HG03558 (cell line): ENCODE measurements at regions not wholly inside any gene's neighbourhood (a gene's known extent, or its start where the extent isn't known, plus 50 kb on each side); places are given as distances from the start of the nearest gene placed in this dataset.

Source experiments
- ATAC-seq: cut with Tn5 transposase; IDR thresholded peaks from one replicate; pipeline ENCODE4 v1.9.1; 2021; ENCODE audit warnings: moderate number of reproducible peaks; ENCODE audit not compliant: unreplicated experiment; ENCODE audit errors: extremely low read depth

GRCh38 chr18:65336411-65336810 lies 414.4 kb upstream of the CDH7 start:
- no peak for ATAC-seq

DNA sequence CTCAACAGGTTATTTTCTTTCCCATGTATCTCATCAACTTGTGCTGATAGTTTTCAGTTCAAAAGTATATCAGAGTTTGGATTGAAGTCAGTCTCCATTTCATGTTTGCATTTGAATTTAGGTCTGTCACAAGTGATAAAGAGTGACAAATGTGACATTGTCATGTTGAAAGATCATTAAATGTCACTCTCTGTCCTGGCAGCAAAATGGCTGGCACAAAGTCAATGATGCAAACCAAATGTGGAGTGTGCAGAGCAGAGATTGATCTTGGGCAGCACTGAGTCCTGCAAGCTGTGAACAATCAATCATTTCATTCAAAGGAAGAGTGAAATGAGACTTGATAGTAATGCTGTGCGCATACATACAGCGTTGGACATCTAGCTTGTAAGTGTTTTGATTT lies 421.8 kb upstream of the CDH7 start:
- no peak for ATAC-seq

DNA sequence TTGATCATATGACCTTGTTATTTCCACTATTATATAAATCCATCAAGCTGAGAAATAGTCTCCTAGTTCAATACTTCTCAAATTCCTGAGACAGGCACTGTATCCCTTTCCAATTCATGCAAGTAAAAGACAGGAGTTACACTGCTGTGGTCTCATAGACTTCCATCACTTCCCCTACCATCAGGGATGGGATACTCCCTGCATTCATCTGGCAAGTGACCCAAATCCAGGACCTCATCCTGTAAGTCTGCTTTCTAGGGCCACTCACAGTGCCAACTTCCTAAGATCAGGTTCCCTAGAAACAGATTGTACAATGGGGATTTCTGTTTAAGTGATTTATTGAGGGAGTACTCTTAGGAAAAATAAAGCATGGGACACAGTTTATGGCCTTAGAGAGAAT lies 424.0 kb upstream of the CDH7 start:
- ATAC-seq, result no peak

- no peak for ATAC-seq
These were observed 427.9 kb upstream of the CDH7 start for GRCh38 chr18:65322895-65323294.

- ATAC-seq, result no peak
These were observed 452.4 kb upstream of the CDH7 start for GRCh38 chr18:65298422-65298821.

- no peak for ATAC-seq
These were observed 461.9 kb upstream of the CDH7 start for GRCh38 chr18:65288908-65289307.

- ATAC-seq, result no peak
These were observed 463.2 kb upstream of the CDH7 start for GRCh38 chr18:65287652-65288051.

- no peak for ATAC-seq
These were observed 468.7 kb upstream of the CDH7 start for GRCh38 chr18:65282096-65282495.

GRCh38 chr18:65279668-65280305 lies 471.0 kb upstream of the CDH7 start:
- no peak for ATAC-seq

DNA sequence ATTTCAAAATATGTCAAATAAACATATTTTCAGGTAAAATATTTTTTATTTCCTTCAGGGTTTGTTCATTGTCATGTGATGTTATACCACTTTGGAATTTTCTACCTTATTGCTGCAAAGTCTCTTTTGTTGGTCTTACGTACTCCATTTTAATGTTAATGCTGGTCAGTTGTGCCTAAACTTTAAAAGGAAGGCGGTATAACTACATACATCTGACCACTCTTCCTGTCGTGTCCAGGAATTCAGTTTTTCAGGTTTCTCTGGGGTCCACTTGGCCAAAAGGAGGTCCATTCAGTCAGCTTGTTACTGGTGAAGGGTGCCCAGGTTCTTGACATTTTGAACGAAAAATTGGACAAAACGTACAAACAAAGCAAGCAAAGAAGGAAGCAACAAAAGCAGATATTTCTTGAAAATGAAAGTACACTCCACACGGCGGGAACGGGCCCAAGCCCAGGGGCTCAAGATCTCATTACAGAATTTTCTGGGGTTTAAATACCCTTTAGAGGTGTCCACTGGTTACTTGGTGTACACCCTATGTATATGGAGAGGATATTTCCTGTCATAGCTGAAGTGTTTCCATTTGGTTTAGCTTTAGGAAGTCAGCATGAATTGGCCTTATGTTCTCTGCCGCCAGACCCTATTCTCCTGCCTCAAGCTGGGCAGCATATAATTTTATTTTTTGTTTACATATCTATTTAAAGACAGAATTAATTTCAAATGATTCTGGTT lies 471.7 kb upstream of the CDH7 start:
- ATAC-seq, result no peak

DNA sequence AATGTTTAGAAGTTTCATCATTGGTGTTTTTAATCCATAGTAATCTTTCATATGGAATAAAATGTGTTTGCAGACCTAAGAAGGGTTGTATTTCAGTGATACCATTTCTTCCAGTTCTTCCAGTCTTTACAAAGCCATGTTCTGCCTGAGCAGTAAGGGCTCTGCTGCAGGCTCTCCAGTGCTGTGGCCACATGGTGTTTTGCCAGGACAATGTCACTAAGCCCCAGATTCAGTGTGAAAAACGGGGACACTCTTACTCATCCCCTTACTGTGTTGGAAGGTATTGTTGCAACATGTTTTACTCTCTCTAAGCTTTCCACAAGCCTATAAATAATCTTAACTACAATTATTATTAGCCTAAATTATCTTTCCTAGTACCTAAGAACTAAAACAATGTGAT lies 481.4 kb upstream of the CDH7 start:
- ATAC-seq, result no peak

GRCh38 chr18:65265761-65266160 lies 485.1 kb upstream of the CDH7 start:
- ATAC-seq, result no peak

DNA sequence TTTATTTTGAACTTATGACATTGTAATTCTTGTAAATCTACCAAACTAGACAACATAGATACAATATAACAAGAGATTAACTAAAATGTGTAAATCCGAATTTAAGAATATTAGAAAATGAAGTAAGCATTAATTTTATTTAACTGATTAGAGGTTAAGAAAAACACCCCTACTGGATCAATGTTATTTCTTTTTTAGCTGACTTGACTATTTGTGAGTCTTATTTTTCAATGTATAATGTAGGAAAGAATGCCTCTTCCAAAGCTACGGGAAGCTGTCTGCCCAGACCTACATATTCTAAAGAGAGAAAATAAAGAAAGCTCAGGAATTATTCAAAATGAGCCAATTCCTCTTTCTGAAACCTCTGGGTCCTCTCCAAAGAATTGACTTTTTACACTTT lies 490.8 kb upstream of the CDH7 start:
- ATAC-seq, result no peak

GRCh38 chr18:65259403-65259802 lies 491.4 kb upstream of the CDH7 start:
- no peak for ATAC-seq

DNA sequence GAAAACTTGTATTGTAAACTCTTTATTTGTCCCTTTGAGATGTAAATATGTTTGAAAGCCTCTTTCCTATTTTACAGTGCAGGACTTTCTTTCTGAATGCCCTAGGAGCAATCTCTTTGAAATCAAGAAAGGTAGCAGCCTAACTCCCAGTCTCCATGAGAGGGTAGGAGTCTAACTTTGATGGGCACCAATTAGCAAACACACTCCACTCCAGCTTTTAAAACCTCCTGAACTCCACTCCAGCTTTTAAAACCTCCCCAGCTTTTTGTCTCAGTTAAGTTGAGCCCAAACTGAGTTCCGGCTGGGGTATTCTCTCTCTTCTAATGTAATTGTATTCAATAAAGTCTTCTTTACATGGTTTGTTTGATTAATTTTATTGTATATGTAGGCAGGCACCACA lies 493.7 kb upstream of the CDH7 start:
- ATAC-seq, result no peak

GRCh38 chr18:65255417-65255816 lies 495.4 kb upstream of the CDH7 start:
- ATAC-seq, result no peak

GRCh38 chr18:65239787-65240186 lies 511.0 kb upstream of the CDH7 start:
- ATAC-seq, result no peak

- ATAC-seq, result no peak
These were observed 514.7 kb upstream of the CDH7 start for GRCh38 chr18:65235966-65236624.

GRCh38 chr18:65230311-65230710 lies 520.5 kb upstream of the CDH7 start:
- no peak for ATAC-seq

- no peak for ATAC-seq
These were observed 522.8 kb upstream of the CDH7 start for GRCh38 chr18:65227970-65228369.

GRCh38 chr18:65221736-65222135 lies 529.1 kb upstream of the CDH7 start:
- no peak for ATAC-seq

DNA sequence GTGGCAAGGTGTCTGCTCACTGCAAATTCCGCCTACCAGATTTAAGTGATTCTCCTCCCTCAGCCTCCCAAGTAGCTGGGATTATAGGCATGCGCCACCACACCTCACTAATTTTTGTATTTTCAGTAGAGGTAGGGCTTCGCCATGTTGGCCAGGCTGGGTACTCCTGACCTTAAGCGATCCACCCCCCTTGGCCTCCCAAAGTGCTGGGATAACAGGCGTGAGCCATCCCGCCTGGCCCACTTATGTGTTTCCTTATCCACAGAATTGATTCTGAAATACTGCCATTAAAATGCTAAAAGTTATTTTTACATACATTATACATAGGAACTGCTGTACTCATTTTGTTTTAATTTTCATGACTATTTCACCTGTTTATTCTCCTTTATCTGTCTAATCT lies 529.7 kb upstream of the CDH7 start:
- ATAC-seq, result no peak
